Thyroid gland (tissue), 4 donors: ENCODE measurements at regions not wholly inside any gene's neighbourhood (a gene's known extent, or its start where the extent isn't known, plus 50 kb on each side); places are given as distances from the start of the nearest gene placed in this dataset.

Source experiments
- POLR2A ChIP-seq, 2 donors: fragments of 450-650 bp; IDR thresholded peaks; one replicate each; pipeline ENCODE4 v1.6.1; 2017; ENCODE audit warnings: antibody characterized with exemption in 2 of 2, mild to moderate bottlenecking in 2 of 2, moderate library complexity in 1 of 2
- TF ChIP-seq, protein P1 (sequence below), 6 experiments: fragments of 200-600 bp in 3 of 6; fragments of 450-650 bp in 3 of 6; sonication (generic) in 3 of 6; IDR thresholded peaks; one replicate each; pipeline ENCODE4 v1.5.1; 2016 to 2019; ENCODE audit warnings: antibody characterized with exemption in 6 of 6, mild to moderate bottlenecking in 2 of 6, inconsistent platforms in 1 of 6, moderate library complexity in 1 of 6

DNA sequence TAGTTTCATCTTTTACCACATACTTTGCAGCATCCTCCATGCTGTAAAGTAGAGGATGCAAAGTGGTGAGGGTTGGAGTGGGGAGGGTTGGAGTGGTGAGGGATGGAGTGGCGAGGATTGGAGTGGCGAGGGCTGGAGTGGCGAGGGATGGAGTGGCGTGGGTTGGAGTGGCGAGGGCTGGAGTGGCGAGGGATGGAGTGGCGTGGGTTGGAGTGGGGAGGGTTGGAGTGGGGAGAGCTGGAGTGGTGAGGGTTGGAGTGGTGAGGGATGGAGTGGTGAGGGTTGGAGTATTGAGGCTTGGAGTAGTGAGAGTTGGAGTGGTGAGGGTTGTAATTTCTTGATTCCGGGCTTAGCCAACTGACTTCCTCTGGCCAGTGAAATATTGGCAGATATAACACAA, 618.3 kb downstream of the MRPL39 start:
- TF ChIP-seq, protein P1, sequence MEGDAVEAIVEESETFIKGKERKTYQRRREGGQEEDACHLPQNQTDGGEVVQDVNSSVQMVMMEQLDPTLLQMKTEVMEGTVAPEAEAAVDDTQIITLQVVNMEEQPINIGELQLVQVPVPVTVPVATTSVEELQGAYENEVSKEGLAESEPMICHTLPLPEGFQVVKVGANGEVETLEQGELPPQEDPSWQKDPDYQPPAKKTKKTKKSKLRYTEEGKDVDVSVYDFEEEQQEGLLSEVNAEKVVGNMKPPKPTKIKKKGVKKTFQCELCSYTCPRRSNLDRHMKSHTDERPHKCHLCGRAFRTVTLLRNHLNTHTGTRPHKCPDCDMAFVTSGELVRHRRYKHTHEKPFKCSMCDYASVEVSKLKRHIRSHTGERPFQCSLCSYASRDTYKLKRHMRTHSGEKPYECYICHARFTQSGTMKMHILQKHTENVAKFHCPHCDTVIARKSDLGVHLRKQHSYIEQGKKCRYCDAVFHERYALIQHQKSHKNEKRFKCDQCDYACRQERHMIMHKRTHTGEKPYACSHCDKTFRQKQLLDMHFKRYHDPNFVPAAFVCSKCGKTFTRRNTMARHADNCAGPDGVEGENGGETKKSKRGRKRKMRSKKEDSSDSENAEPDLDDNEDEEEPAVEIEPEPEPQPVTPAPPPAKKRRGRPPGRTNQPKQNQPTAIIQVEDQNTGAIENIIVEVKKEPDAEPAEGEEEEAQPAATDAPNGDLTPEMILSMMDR (IDR thresholded peaks at IDR 0.05), result no peak
- no peak for TF ChIP-seq POLR2A (IDR thresholded peaks at IDR 0.05)
